ENCODE measurements at regions not wholly inside any gene's neighbourhood (a gene's known extent, or its start where the extent isn't known, plus 50 kb on each side); places are given as distances from the start of the nearest gene placed in this dataset.

- DNase-seq: no peak
These were observed 605.2 kb downstream of the CCDC171 start for GRCh38 chr9:16158093-16158492.

GRCh38 chr9:16161483-16161882 lies 608.6 kb downstream of the CCDC171 start:
- DNase-seq: no peak

DNA sequence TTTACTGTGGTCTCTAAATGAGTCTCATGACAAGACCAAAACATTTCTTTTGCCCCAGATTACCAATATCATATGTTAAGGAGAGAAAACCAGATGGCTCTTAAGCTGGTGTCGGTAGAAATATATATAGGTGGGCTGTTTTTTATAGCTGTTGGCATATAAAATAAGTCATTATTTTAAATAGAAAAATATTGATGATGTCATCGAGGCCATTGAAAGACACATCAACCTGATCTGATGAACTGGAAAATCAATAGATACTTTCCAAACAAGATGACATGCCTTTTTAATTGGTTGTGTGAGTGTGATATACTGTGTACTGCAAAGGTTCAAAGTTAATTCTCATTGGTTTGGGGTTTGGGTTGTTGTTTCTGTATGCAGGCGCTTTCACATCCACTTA lies 617.3 kb downstream of the CCDC171 start:
- DNase-seq: no peak

GRCh38 chr9:16171911-16172310 lies 619.1 kb downstream of the CCDC171 start:
- DNase-seq: no peak

DNA sequence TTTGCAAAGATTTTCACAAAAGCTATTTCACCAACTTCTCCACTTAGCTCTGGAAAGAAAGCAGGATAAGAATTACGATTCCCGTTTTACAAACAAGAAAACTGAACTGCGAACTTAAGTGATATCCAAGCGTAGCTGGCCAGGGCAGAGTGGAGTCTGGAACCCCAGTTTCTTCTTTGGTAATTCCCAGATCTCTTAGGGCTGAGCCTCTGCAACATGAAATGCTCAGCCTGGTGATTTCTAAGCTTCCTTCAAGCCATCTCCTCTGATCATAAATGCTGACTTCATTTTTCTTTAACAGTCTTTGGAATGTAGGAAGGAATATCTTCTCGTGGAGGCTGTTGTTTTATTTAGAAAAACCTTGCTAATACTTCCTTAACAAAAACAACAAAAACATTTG lies 620.0 kb downstream of the CCDC171 start:
- DNase-seq: no peak

GRCh38 chr9:16174915-16175314 lies 622.1 kb downstream of the CCDC171 start:
- no peak for DNase-seq

DNA sequence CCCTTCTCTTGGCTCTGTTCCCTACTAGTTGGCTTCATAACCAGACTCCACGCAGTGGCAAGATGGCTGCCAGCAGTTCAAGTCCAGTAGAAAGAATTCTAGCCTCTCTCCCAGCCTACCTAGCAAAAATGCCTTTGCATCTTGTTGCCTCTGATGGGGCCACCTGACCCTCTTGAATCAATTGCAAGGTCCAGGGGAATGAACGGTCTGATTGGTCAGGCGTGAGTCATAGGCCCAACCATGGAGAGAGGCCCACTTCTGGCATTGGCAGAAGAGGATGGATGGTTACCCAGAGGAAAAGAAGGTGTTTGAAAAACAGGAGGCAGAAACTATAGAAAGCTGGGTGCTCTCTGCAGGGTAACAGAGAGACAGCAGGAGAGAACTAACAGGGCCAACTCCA lies 622.6 kb downstream of the CCDC171 start:
- no peak for DNase-seq

GRCh38 chr9:16178294-16178693 lies 625.5 kb downstream of the CCDC171 start:
- no peak for DNase-seq

- no peak for DNase-seq
These were observed 626.7 kb downstream of the CCDC171 start for GRCh38 chr9:16179566-16179965.

- no peak for DNase-seq
These were observed 627.2 kb downstream of the CCDC171 start for GRCh38 chr9:16180091-16180490.

DNA sequence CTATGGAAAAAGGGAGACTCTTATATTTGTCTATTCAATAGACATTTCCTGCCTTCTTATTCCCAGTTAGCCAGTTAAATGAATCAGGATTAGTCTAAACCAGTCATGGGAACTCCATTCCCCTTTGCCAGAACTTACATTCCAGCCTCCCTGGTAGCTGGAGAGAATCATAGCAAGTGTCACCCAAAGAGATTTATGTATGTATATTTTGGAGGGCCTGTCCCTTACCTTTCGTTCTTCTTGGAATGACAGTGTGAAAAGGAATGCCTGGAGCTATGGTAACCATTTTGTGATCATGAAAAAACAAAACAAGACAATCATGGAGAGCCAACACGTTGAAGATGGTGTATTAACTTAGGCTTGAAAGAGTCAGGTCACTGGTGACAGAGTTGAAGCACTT lies 627.7 kb downstream of the CCDC171 start:
- no peak for DNase-seq

DNA sequence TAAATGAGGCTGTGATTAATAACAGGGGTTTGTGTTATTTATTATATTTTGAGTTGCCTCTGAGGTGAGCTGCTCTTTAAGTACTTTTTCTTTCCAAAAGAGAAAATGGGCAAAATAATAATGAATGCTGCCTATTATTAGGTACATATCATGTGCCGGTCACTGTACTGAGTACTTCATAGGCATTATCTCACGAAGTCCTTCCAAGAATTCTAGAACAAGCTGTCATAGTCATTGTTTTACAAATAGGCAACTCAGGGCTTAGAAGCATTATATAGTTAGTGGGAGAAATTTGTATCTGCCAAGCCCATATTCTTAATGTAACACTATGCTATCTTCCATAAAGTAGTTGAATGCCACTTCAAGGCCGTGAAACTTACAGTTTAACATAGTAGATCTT lies 628.7 kb downstream of the CCDC171 start:
- DNase-seq: no peak

DNA sequence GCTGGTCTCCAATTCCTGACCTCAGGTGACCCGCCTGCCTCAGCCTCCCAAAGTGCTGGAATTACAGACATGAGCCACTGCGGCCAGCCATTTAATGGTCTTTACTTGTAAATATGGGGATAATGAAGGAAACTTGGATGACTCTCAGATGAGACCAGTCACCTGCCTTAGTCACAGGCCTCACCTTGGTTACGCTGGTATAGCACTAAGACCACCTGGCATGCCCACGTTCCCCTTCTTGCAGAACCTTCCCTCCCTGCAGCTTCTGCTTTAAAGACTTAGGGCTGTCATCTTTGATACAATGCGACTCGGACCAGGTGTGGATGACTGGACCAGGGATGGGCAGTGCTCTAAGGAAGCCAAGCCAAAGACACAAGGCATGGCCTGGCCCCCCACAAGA lies 629.9 kb downstream of the CCDC171 start:
- DNase-seq: no peak

GRCh38 chr9:16184964-16185646 lies 632.3 kb downstream of the CCDC171 start:
- DNase-seq: no peak

DNA sequence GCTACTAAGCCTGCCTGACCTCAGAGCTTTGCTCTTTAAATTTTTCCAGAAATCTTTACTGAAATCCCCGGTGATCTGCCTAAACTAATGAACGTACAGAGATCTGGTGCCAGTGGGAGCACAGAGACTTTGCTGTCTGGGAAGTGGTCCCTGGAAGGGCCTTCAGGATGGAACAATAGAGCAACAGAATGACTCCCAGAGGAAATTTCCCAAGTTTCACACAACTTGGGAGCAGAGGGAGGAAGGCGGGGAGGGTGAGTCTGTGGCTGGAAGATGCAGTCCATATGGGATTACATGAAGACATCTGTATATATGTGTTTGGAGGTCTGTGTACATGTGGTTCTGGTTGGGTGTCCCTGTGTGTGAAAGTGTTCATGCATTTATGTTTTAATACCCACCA lies 638.3 kb downstream of the CCDC171 start:
- DNase-seq: no peak

GRCh38 chr9:16191691-16192402 lies 639.0 kb downstream of the CCDC171 start:
- no peak for DNase-seq

DNA sequence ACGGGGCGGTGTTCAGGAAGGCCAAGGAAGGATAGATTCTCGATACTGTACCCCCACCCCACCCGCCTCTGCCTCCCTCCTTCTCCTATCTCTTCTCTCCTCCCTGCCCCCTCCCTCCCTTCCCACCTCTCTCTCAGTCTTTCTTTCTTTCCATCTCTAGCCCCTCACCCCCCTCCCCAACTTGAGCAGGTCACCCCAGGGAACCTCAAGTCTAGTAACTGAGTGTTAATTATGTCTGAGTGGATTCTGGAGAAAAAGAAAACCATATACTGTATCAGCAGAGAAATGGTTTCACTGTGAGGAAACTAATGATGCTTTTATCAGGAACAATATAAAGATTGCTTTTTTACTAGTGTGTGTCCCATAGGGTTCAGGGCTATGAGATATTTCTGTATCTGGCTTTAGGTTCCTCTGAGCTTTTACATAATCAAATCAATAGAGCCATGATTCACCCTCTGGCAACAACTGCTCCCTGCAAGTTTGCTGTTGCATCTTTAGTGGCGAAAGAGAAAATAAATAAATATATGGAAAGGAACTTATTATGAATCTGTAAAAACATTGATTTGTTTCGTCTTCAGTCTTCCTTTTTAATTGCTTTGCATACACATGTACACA lies 639.7 kb downstream of the CCDC171 start:
- DNase-seq: no peak

DNA sequence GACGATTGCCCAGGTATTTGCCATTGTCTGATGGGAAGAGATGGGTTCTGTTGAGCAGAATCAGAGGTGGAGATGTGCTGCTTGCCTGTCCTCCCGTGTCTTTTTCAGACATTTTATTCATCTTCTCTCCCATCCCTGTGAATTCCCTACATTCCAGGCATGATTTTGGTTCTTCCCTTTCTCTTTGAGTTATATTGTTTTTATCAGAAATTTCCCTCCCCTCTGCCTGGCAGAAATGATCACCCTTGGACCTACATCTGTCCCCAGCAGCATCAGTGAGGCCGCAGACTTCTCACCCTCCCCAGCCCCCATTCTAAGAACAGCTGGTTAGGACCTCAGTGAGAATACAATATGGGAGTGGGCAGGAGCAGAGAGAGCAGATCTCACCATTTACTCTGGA lies 640.2 kb downstream of the CCDC171 start:
- DNase-seq: no peak

- DNase-seq: no peak
These were observed 643.4 kb downstream of the CCDC171 start for GRCh38 chr9:16196206-16196605.

DNA sequence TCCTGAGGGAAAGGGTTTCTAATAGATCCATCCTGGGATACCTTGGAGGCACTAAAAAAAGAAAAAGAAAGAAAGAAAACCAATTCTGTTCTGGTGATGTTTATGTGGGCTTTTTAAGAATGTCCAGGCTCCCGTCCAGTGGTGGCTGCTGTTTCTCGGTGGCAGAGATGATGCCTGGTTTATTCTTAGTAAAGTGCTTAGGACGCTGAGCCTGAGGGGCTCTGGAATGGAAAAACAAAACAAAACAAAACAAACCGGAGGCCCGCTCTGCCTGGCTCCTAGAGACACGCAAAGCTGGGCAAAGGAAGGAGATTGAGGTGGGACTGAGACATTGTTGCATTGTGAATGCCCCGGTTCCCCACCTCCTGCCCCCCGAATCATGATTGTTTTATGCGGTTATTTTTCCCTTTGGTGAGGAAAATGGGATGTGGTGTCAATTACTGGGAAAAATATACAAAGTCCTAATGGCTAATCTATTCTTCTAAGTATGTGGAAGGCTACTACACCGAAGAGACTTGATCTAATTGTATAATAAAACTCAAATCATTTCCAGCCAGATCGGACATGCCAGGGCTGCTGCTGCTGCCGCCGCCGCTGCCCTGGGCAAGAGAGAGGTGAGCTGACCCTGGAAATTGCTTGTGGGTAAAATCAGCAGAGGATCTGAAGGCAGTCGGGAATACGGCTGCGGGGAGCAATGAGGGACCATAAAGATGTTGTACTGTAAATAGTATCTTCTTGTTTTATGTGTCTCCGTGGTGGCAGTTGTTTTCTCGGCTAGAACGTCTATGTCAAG lies 644.9 kb downstream of the CCDC171 start:
- DNase-seq: no peak

DNA sequence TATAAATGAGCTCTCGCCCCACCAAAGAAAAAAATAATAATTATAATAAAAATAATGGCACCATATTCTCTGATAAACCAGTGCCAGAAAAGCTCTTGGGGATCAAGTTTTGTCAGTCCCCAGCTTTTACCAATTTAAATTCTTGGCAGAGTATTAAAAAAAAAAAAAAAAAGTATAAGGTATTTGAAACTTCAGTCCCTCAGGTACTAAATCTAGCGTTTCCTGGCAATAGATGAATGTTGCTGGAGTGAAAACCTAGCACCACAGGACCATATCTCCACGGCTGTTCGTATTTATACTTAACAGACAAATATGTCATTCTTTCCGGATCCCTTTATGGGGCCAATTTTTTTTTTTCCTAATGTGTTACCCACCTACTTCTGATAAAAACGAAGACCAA lies 646.2 kb downstream of the CCDC171 start:
- no peak for DNase-seq

GRCh38 chr9:16202221-16202620 lies 649.4 kb downstream of the CCDC171 start:
- DNase-seq: no peak

DNA sequence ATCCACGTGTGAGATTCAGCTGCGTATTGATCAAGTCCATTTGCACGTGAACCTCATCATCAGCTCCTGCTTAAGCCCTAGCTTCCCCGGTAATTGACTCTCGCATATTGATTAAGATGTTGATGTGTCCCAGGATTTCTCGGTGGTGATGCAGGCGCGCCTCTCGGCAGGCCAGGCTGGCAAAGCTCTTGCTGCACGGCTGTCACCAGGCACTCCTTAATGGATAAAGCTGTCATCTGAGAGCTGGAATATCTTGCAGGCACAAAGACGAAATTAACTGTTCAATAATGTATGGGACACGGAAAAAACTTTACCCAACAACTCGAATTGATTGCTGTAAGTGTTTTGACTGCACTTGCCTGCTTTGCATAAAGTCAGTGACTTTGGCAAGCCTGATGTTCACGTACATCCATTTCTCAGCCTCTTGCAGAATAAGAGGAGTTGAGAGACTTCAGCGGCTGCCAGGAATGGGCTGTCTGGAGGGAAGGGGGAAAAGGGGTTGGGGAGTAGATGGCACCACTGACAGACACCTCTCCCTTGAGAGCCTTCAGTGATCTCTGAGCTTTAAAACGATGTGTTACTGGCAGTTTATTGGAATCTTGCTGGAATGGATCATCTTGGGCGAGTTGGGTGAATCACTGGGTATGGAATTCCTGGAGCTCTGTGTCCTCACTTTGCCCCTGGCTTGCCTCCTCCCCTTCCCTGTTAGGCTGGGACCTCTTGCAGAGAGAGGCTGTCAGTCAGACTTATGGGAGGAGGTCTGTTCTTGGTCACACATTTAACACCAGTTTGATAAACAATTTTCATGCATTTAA lies 650.3 kb downstream of the CCDC171 start:
- DNase-seq: no peak
